NCI-H2081 (cell line): ENCODE measurements at regions not wholly inside any gene's neighbourhood (a gene's known extent, or its start where the extent isn't known, plus 50 kb on each side); places are given as distances from the start of the nearest gene placed in this dataset.

ENCODE experiments used
- DNase-seq, 2 experiments: peaks; one replicate each; lab custom pipeline; 2025; lab: John Stamatoyannopoulos, UW

GRCh38 chr10:101297901-101298486 lies 56.0 kb upstream of the BTRC start:
- DNase-seq: no peak

- no peak for DNase-seq
These were observed 54.8 kb upstream of the BTRC start for GRCh38 chr10:101299211-101299610.

- DNase-seq: peak in 1 of 2 experiments; percentile 63
These were observed 52.7 kb upstream of the BTRC start for GRCh38 chr10:101301111-101301731.

GRCh38 chr10:101303087-101303703 lies 50.8 kb upstream of the BTRC start:
- no peak for DNase-seq
